ENCODE measurements at regions not wholly inside any gene's neighbourhood (a gene's known extent, or its start where the extent isn't known, plus 50 kb on each side); places are given as distances from the start of the nearest gene placed in this dataset.

GRCh38 chr7:50204581-50204980, 99.9 kb upstream of the IKZF1 start:
- intact Hi-C loops (cut with DNase I, micrococcal nuclease) = loop anchor here in 1 of 2 donors (10.0 kb wide), 1 partner anchor 470 kb away; no protein-coding TSS in a partner anchor
- DNase-seq (no peak), ATAC-seq (no peak)
- no peaks in the 10 kb centered on the region for H3K36me3 ChIP-seq (ENCODE audit: low read depth)
- no peak overlapping the region for H3K4me3 ChIP-seq
- no peaks in the 10 kb centered on the region for H3K9me3 ChIP-seq
- H3K4me1 ChIP-seq (ENCODE audit: low read depth) = no peaks in the 10 kb centered on the region
- TF ChIP-seq CTCF (IDR thresholded peaks at IDR 0.05) = no peak

DNA sequence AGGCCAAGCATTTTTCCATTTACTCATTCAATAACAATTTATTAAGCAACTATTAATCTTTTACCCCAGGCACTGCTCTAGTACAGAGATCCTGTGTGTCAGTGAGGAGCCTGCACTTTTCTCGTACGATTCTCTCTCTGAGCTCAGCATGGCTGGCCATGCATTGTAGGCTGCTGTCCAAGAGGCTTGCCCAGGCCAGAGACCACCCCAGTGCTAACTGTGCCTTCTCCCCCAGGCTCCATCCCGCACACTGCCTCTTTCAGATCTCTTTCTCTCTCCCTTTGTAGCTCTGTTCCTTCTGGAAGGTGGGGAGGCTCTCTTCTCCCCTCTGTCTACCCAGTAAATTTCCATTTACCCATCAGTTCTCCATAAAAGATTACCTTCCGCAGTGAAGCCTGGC, 101.0 kb upstream of the IKZF1 start:
- DNase-seq (no peak), ATAC-seq (no peak)
- no peak for TF ChIP-seq CTCF (IDR thresholded peaks at IDR 0.05)
- H3K4me1 ChIP-seq (ENCODE audit: low read depth) = no peaks in the 10 kb centered on the region
- H3K36me3 ChIP-seq (ENCODE audit: low read depth) = no peaks in the 10 kb centered on the region
- no peak overlapping the region for H3K4me3 ChIP-seq
- H3K9me3 ChIP-seq = no peaks in the 10 kb centered on the region
- intact Hi-C loops (cut with DNase I, micrococcal nuclease) = loop anchor here in 1 of 2 donors (10.0 kb wide), 1 partner anchor 471 kb away; no protein-coding TSS in a partner anchor

DNA sequence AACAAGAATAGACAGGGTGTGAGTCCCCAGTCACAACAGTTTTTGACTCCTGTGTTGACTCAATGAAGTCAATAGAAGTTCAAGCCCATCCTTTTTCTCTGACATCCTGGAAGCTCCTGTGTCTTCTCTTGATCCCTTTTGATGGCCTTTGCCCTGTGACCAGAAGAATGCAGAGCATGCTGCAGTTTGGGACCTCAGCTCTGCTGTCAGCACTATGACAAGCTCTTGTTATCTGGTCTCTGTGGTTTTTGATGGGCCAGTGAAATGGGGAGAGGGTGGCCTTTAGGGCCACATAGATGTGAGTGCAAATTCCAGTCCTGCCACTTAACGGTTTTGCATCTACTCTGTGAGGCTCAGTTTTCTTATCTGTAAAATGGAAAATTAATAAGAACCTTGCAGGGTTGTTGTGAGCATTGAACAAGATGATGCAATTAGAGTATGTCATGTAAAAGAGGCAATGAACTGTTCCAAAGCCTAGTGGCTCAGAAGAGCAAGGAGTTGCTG, 102.4 kb upstream of the IKZF1 start:
- DNase-seq = no peak
- TF ChIP-seq CTCF (IDR thresholded peaks at IDR 0.05) = no peak
- intact Hi-C loops (cut with DNase I, micrococcal nuclease) = loop anchor here in 1 of 2 donors (10.0 kb wide), 1 partner anchor 473 kb away; no protein-coding TSS in a partner anchor
- Histone ChIP-seq H3K9me3 (no peaks in the 10 kb centered on the region), H3K4me3 (no peak overlapping the region), H3K4me1 (ENCODE audit: low read depth) (no peaks in the 10 kb centered on the region), H3K36me3 (ENCODE audit: low read depth) (no peaks in the 10 kb centered on the region)
- no peak for ATAC-seq

DNA sequence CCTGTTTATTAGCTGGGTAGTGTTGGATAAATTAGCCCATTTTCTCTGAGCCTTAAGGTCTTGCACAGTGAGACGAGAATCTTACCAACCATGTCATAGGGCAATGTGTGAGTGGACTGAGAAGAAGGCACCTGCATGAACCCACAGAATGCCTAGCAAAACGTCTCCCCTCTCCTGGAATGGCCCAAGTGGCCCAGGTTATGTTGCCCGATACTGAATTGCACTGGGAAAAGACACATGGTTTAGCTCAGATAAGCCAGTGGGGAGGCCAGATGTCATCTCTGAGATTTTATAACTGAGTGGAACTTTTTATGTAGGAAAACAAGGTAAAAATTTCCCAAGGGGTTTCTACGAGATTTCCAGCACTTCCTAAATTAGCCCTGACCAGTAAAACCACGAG, 104.7 kb upstream of the IKZF1 start:
- intact Hi-C loops (cut with DNase I, micrococcal nuclease) = loop anchor here in 1 of 2 donors (10.0 kb wide), 1 partner anchor 475 kb away; no protein-coding TSS in a partner anchor
- ATAC-seq = no peak
- DNase-seq = no peak
- Histone ChIP-seq H3K36me3 (ENCODE audit: low read depth) (no peaks in the 10 kb centered on the region), H3K9me3 (no peaks in the 10 kb centered on the region), H3K4me3 (no peak overlapping the region), H3K4me1 (ENCODE audit: low read depth) (no peaks in the 10 kb centered on the region)
- no peak for TF ChIP-seq CTCF (IDR thresholded peaks at IDR 0.05)

DNA sequence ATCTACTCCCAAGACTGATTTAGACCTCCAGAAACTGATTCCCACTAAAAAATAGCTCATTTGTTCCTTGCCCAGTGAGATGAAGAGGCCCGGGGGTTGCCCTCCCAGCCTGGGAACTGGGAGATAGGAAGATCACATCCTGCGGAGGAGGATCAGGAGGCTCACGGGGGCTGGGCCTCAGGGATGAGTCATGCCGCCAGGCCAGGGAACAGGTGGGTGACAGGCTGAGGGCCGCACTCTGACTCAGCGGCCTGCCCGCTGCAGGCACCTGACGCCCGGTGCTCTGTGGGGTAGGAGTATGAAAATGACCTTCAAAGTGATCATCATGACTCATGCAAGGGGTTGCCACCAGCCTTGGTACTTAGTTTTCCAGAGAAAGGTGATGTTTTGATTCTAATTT, 104.5 kb upstream of the ZPBP start:
- no peak for TF ChIP-seq CTCF (IDR thresholded peaks at IDR 0.05)
- H3K36me3 ChIP-seq (ENCODE audit: low read depth) = no peaks in the 10 kb centered on the region
- DNase-seq (no peak), ATAC-seq (peak; percentile 31)
- no peaks in the 10 kb centered on the region for H3K9me3 ChIP-seq
- intact Hi-C loops (cut with DNase I, micrococcal nuclease) = no loop called here
- no peaks in the 10 kb centered on the region for H3K4me1 ChIP-seq (ENCODE audit: low read depth)
- no peak overlapping the region for H3K4me3 ChIP-seq

GRCh38 chr7:50196719-50197118, 103.7 kb upstream of the ZPBP start:
- Histone ChIP-seq H3K4me3 (no peak overlapping the region), H3K36me3 (ENCODE audit: low read depth) (no peaks in the 10 kb centered on the region), H3K4me1 (ENCODE audit: low read depth) (no peaks in the 10 kb centered on the region), H3K9me3 (no peaks in the 10 kb centered on the region)
- intact Hi-C loops (cut with DNase I, micrococcal nuclease) = no loop called here
- ATAC-seq (peak; percentile 24), DNase-seq (no peak)
- TF ChIP-seq CTCF (IDR thresholded peaks at IDR 0.05) = no peak
